IMR-90 (cell line): ENCODE measurements at regions not wholly inside any gene's neighbourhood (a gene's known extent, or its start where the extent isn't known, plus 50 kb on each side); places are given as distances from the start of the nearest gene placed in this dataset.

Source experiments
- ATAC-seq: fragments of 200-7000 bp; cut with Tn5 transposase; 2 replicates; pipeline ENCODE4 v1.9.1; 2020; ENCODE audit warnings: low read depth, mild to moderate bottlenecking, moderate library complexity
- BruUV-seq: library from RNA; stranded (reverse); fragments of 400-500 nt; replicated peaks from 2 replicates; lab custom pipeline; 2021; lab: Mats Ljungman, UMichigan
- CTCF ChIA-PET: fragments of 300-600 bp; formaldehyde crosslinking; extraction: SDS; loops from one replicate; lab custom pipeline; 2021; ENCODE audit warnings: antibody characterized with exemption; lab: Yijun Ruan, JAX
- POLR2A ChIA-PET: fragments of 300-600 bp; sonication (Branson Sonifier 250); formaldehyde crosslinking; loops from one replicate; lab custom pipeline; 2022; ENCODE audit warnings: antibody characterized with exemption; ENCODE audit not compliant: unreplicated experiment; lab: Charles Lee
- DNase-seq: peaks from one replicate; pipeline ENCODE4 v3.0.0; 2013
- H2AFZ ChIP-seq: replicated peaks from 2 replicates; pipeline ENCODE3; 2013; ENCODE audit warnings: low read length, mild to moderate bottlenecking; ENCODE audit not compliant: poor library complexity
- H2AK5ac ChIP-seq: 2 replicates; pipeline ENCODE4 v1.6.1; 2013; ENCODE audit warnings: low read depth, low read length, inconsistent platforms
- H2AK9ac ChIP-seq: replicated peaks from 2 replicates; pipeline ENCODE3; 2013; ENCODE audit warnings: mild to moderate bottlenecking, low read depth, low read length, moderate library complexity; ENCODE audit not compliant: poor library complexity
- H2BK120ac ChIP-seq: 2 replicates; pipeline ENCODE4 v1.6.1; 2013; ENCODE audit warnings: low read depth, low read length, inconsistent platforms
- H2BK15ac ChIP-seq: 3 replicates; pipeline ENCODE4 v1.6.1; 2013; ENCODE audit warnings: low read depth, low read length, inconsistent platforms
- H2BK20ac ChIP-seq: 2 replicates; pipeline ENCODE4 v1.6.1; 2013; ENCODE audit warnings: low read depth, mild to moderate bottlenecking, inconsistent platforms, low read length, moderate library complexity
- H2BK5ac ChIP-seq: 2 replicates; pipeline ENCODE4 v1.6.1; 2013; ENCODE audit warnings: mild to moderate bottlenecking, low read depth, low read length, inconsistent platforms; ENCODE audit not compliant: poor library complexity, severe bottlenecking
- H3K14ac ChIP-seq: replicated peaks from 2 replicates; pipeline ENCODE4 v1.6.1; 2013; ENCODE audit warnings: low read depth, low read length, inconsistent platforms
- H3K18ac ChIP-seq: 2 replicates; pipeline ENCODE4 v1.6.1; 2013; ENCODE audit warnings: low read depth, low read length, control low read depth
- H3K23ac ChIP-seq: 2 replicates; pipeline ENCODE4 v1.6.1; 2013; ENCODE audit warnings: low read depth, low read length, inconsistent platforms
- H3K27ac ChIP-seq: 2 replicates; pipeline ENCODE4 v1.5.1; 2013; ENCODE audit warnings: mild to moderate bottlenecking, control low read depth, low read length; ENCODE audit not compliant: insufficient read depth
- H3K27me3 ChIP-seq: 2 replicates; pipeline ENCODE4 v1.6.1; 2013; ENCODE audit warnings: low read length; ENCODE audit not compliant: control insufficient read depth, insufficient read depth
- H3K36me3 ChIP-seq: 2 replicates; pipeline ENCODE4 v1.6.1; 2013; ENCODE audit warnings: low read length, mixed read lengths; ENCODE audit not compliant: control insufficient read depth, insufficient read depth
- H3K4ac ChIP-seq: 2 replicates; pipeline ENCODE4 v1.6.1; 2013; ENCODE audit warnings: low read depth, low read length, inconsistent platforms
- H3K4me1 ChIP-seq: 2 replicates; pipeline ENCODE4 v1.6.1; 2013; ENCODE audit warnings: low read length, mixed read lengths; ENCODE audit not compliant: control insufficient read depth, insufficient read depth
- H3K4me2 ChIP-seq: 2 replicates; pipeline ENCODE4 v1.6.1; 2013; ENCODE audit warnings: low read depth, mild to moderate bottlenecking, control low read depth, low read length, moderate library complexity
- H3K4me3 ChIP-seq: 2 replicates; pipeline ENCODE4 v1.5.1; 2013; ENCODE audit warnings: low read depth, mild to moderate bottlenecking, control low read depth, low read length, moderate library complexity; ENCODE audit not compliant: insufficient read depth
- H3K56ac ChIP-seq: 2 replicates; pipeline ENCODE4 v1.6.1; 2013; ENCODE audit warnings: low read length, inconsistent platforms; ENCODE audit not compliant: insufficient read depth; ENCODE audit errors: extremely low read depth
- H3K79me1 ChIP-seq, 2 experiments: 2 replicates each; pipeline ENCODE4 v1.6.1; 2013; ENCODE audit warnings: low read length in 2 of 2, inconsistent platforms in 1 of 2, low read depth in 1 of 2
- H3K9ac ChIP-seq: 2 replicates; pipeline ENCODE4 v1.6.1; 2013; ENCODE audit warnings: low read depth, low read length, control low read depth
- H3K9me1 ChIP-seq: 2 replicates; pipeline ENCODE4 v1.6.1; 2013; ENCODE audit warnings: low read length, inconsistent platforms; ENCODE audit not compliant: insufficient read depth
- H3K9me3 ChIP-seq: 2 replicates; pipeline ENCODE4 v1.6.1; 2013; ENCODE audit warnings: low read length; ENCODE audit not compliant: control insufficient read depth, insufficient read depth
- H4K20me1 ChIP-seq: 2 replicates; pipeline ENCODE4 v1.6.1; 2013; ENCODE audit warnings: low read length, inconsistent platforms; ENCODE audit not compliant: insufficient read depth
- H4K5ac ChIP-seq: 2 replicates; pipeline ENCODE4 v1.6.1; 2013; ENCODE audit warnings: mild to moderate bottlenecking, low read depth, low read length, control low read depth
- H4K8ac ChIP-seq, 2 experiments: 2 replicates each; pipeline ENCODE4 v1.6.1; 2013; ENCODE audit warnings: low read depth in 2 of 2, low read length in 2 of 2, control low read depth in 1 of 2, inconsistent platforms in 1 of 2
- H4K91ac ChIP-seq: 2 replicates; pipeline ENCODE4 v1.6.1; 2013; ENCODE audit warnings: low read depth, low read length, inconsistent platforms; ENCODE audit not compliant: insufficient read depth
- BHLHE40 ChIP-seq: fragments of 150-350 bp; IDR thresholded peaks from 2 replicates; pipeline ENCODE4 v1.6.1; 2016; ENCODE audit warnings: mild to moderate bottlenecking, low read depth, low read length
- CEBPB ChIP-seq: IDR thresholded peaks from 2 replicates; pipeline ENCODE4 v1.6.1; 2012; ENCODE audit warnings: low read depth, low read length, improper control_type of control experiment
- CHD1 ChIP-seq: IDR thresholded peaks from 2 replicates; pipeline ENCODE4 v1.6.1; 2012; ENCODE audit warnings: low read depth, low read length, improper control_type of control experiment
- CTCF ChIP-seq: conservative IDR thresholded peaks from 2 replicates; pipeline ENCODE4 v1.5.1; 2012; ENCODE audit warnings: mild to moderate bottlenecking, low read depth, low read length, improper control_type of control experiment
- ELK1 ChIP-seq: fragments of 150-350 bp; IDR thresholded peaks from 2 replicates; pipeline ENCODE4 v1.6.1; 2016; ENCODE audit warnings: low read depth, mild to moderate bottlenecking, low read length, moderate library complexity, borderline replicate concordance
- FOS ChIP-seq: fragments of 150-350 bp; IDR thresholded peaks from 2 replicates; pipeline ENCODE4 v1.6.1; 2016; ENCODE audit warnings: low read depth, low read length
- MAFK ChIP-seq: IDR thresholded peaks from 2 replicates; pipeline ENCODE4 v1.6.1; 2012; ENCODE audit warnings: low read depth, low read length, improper control_type of control experiment
- MAZ ChIP-seq: IDR thresholded peaks from 2 replicates; pipeline ENCODE4 v1.6.1; 2012; ENCODE audit warnings: low read depth, mild to moderate bottlenecking, low read length, improper control_type of control experiment, moderate library complexity, borderline replicate concordance
- NFE2L2 ChIP-seq: fragments of 150-350 bp; IDR thresholded peaks from 2 replicates; pipeline ENCODE4 v1.6.1; 2016; ENCODE audit warnings: low read depth, mild to moderate bottlenecking, low read length
- POLR2A ChIP-seq: IDR thresholded peaks from 2 replicates; pipeline ENCODE4 v1.6.1; 2012; ENCODE audit warnings: mild to moderate bottlenecking, low read depth, low read length
- RAD21 ChIP-seq: IDR thresholded peaks from 2 replicates; pipeline ENCODE4 v1.6.1; 2012; ENCODE audit warnings: low read length, improper control_type of control experiment
- RCOR1 ChIP-seq: IDR thresholded peaks from 2 replicates; pipeline ENCODE4 v1.6.1; 2012; ENCODE audit warnings: mild to moderate bottlenecking, low read length, improper control_type of control experiment; ENCODE audit not compliant: insufficient replicate concordance
- SMC3 ChIP-seq: fragments of 150-350 bp; IDR thresholded peaks from 2 replicates; pipeline ENCODE4 v1.6.1; 2016; ENCODE audit warnings: low read depth, mild to moderate bottlenecking, antibody characterized with exemption, low read length, moderate library complexity
- USF2 ChIP-seq: fragments of 150-350 bp; IDR thresholded peaks from 2 replicates; pipeline ENCODE4 v1.6.1; 2017; ENCODE audit warnings: mild to moderate bottlenecking, antibody characterized with exemption, low read length, low read depth
- WGBS, 2 experiments: methylation state at CpG; one replicate each; pipeline versions ENCODE4 v1.1.5 to v1.1.7; 2013; ENCODE audit warnings: missing lambda C conversion rate in 2 of 2; ENCODE audit not compliant: insufficient read length in 1 of 2; ENCODE audit errors: extremely low coverage in 2 of 2; 5-methylcytosine and 5-hydroxymethylcytosine counted together
- dilution Hi-C: fragments of 300-500 bp; cut with HindIII; formaldehyde crosslinking; loops from one replicate; pipeline ENCODE4 v1.14.3; 2018; ENCODE audit warnings: low sequenced_read_pairs; ENCODE audit not compliant: unreplicated experiment
- in situ Hi-C: fragments of 300-500 bp; cut with MboI; formaldehyde crosslinking; loops from 3 replicates; pipeline ENCODE4 v1.14.3; 2019; ENCODE audit warnings: low sequenced_read_pairs, inconsistent platforms, mixed read lengths
- intact Hi-C: fragments of 100-400 bp; cut with micrococcal nuclease; formaldehyde crosslinking; loops from 2 replicates; pipeline ENCODE4 v1.10.0; 2022

GRCh38 chr17:13346996-13347762, 254.6 kb downstream of the HS3ST3A1 start:
- Histone ChIP-seq H3K27me3 (no peaks in the 10 kb centered on the region), H3K4me2 (peak overlapping the region; percentile 4; the same call in 1 of the 2 replicates), H2BK5ac (peak overlapping the region; percentile 100), H3K56ac (peak overlapping the region; percentile 89), H4K8ac (peak overlapping the region; percentile 90 to 97), H3K27ac (peak overlapping the region; percentile 50), H3K4me3 (no peak overlapping the region), H2BK20ac (peak overlapping the region; percentile 100), H3K9ac (no peak overlapping the region), H3K23ac (peak overlapping the region; percentile 61; the same call in 1 of the 2 replicates), H3K18ac (peak overlapping the region; percentile 63), H3K36me3 (no peaks in the 10 kb centered on the region), H2BK120ac (peak overlapping the region; percentile 99), H3K4me1 (peaks cover 17% of the 10 kb centered on the region), H3K14ac (peak overlapping the region; percentile 90), H4K20me1 (no peaks in the 10 kb centered on the region), H2AK9ac (no peak overlapping the region), H2BK15ac (peak overlapping the region; percentile 98; the same call in 2 of the 3 replicates), H2AK5ac (peak overlapping the region; percentile 63), H4K91ac (peak overlapping the region; percentile 70), H3K9me3 (no peaks in the 10 kb centered on the region), H4K5ac (peak overlapping the region; percentile 47; the same call in 1 of the 2 replicates), H3K9me1 (peaks cover 10% of the 10 kb centered on the region), H3K79me1 (peaks cover 0 to 13% of the 10 kb centered on the region in 2 experiments; a peak in 2 of 4 replicates), H3K4ac (peak overlapping the region; percentile 85), H2AFZ (no peak overlapping the region)
- ATAC-seq (peak; percentile 55), DNase-seq (peak; percentile 98)
- dilution Hi-C loops (no loop called here), intact Hi-C loops (loop anchor here (10.0 kb wide), 1 partner anchor 1128 kb away; no protein-coding TSS in a partner anchor), in situ Hi-C loops (no loop called here)
- ChIA-PET POLR2A (interaction anchor here (1.0 kb wide), 1 partner anchor 10 kb away, joined by 3 read pairs; no protein-coding TSS in a partner anchor), CTCF (no interaction called here)
- no TSS peak for BruUV-seq
- WGBS, 2 experiments, result no CpG with 5 or more reads among the region's 10 CpGs
- TF ChIP-seq NFE2L2 (0 out of 2 replicates have a peak, but pooled peaks have one; percentile 27), RCOR1 (peak; percentile 18), ELK1 (no peak), USF2 (peak; percentile 45; the same call in 1 of the 2 replicates), POLR2A (peak; percentile 51; the same call in 1 of the 2 replicates), BHLHE40 (peak; percentile 58; the same call in 1 of the 2 replicates), MAFK (no peak), CEBPB (peak; percentile 33; the same call in 1 of the 2 replicates), CTCF (no peak), MAZ (peak; percentile 20; the same call in 1 of the 2 replicates), FOS (peak; percentile 95), SMC3 (no peak), RAD21 (no peak), CHD1 (no peak)
